Colonic mucosa (tissue), 4 donors: ENCODE measurements at regions not wholly inside any gene's neighbourhood (a gene's known extent, or its start where the extent isn't known, plus 50 kb on each side); places are given as distances from the start of the nearest gene placed in this dataset.
"Not testable (repeated sequence)": the region's sequence is repeated elsewhere in the genome, so short reads cannot be mapped to it uniquely, and the experiment has no call there.

ENCODE experiments used
- DNase-seq: peaks from one replicate; pipeline ENCODE4 v3.0.0-alpha.2; 2020
- H3K27ac ChIP-seq: fragments of 200-600 bp; one replicate; pipeline ENCODE4 v1.8.0; 2021
- H3K27me3 ChIP-seq: fragments of 200-600 bp; one replicate; pipeline ENCODE4 v1.8.0; 2021
- H3K36me3 ChIP-seq: fragments of 200-600 bp; one replicate; pipeline ENCODE4 v1.8.0; 2021
- H3K4me1 ChIP-seq: fragments of 200-600 bp; one replicate; pipeline ENCODE4 v1.8.0; 2021; ENCODE audit warnings: mild to moderate bottlenecking
- H3K4me3 ChIP-seq: fragments of 200-600 bp; one replicate; pipeline ENCODE4 v1.8.0; 2021
- H3K9ac ChIP-seq, 2 donors: one replicate each; pipeline ENCODE4 v1.7.0; 2013; ENCODE audit warnings: control low read depth in 2 of 2, low read depth in 2 of 2, low read length in 2 of 2
- H3K9me3 ChIP-seq: fragments of 200-600 bp; one replicate; pipeline ENCODE4 v1.8.0; 2021
- CTCF ChIP-seq: fragments of 200-600 bp; IDR thresholded peaks from one replicate; pipeline ENCODE4 v1.8.0; 2022; ENCODE audit warnings: antibody characterized with exemption, mild to moderate bottlenecking
- intact Hi-C: fragments of 100-400 bp; cut with DNase I; formaldehyde crosslinking; loops from one replicate; pipeline ENCODE4 v1.14.1; 2022
- donor health status: healthy.
- donor health status: DM: no; HTN: no; CAD: no.
- donor health status: DM: no; HTN: no; CAD: no.

GRCh38 chr18:70709144-70709543, 420.3 kb downstream of the SOCS6 start:
- TF ChIP-seq CTCF: no peak
- no peak for DNase-seq
- Histone ChIP-seq H3K27ac (no peak overlapping the region), H3K4me3 (no peak overlapping the region), H3K9me3 (no peaks in the 10 kb centered on the region), H3K27me3 (no peaks in the 10 kb centered on the region), H3K36me3 (no peaks in the 10 kb centered on the region), H3K9ac (no peak overlapping the region), H3K4me1 (no peaks in the 10 kb centered on the region)
- intact Hi-C loops: no loop called here

GRCh38 chr18:70705831-70706416, 417.1 kb downstream of the SOCS6 start:
- H3K4me1 ChIP-seq: no peaks in the 10 kb centered on the region
- no peak for TF ChIP-seq CTCF
- intact Hi-C loops: no loop called here

GRCh38 chr18:70700496-70700895, 411.7 kb downstream of the SOCS6 start:
- no peaks in the 10 kb centered on the region for H3K4me1 ChIP-seq
- no peak for DNase-seq
- intact Hi-C loops: no loop called here
- H3K9me3 ChIP-seq: no peaks in the 10 kb centered on the region
- no peak overlapping the region for H3K27ac ChIP-seq
- H3K4me3 ChIP-seq: no peak overlapping the region
- no peaks in the 10 kb centered on the region for H3K27me3 ChIP-seq
- no peak overlapping the region for H3K9ac ChIP-seq
- TF ChIP-seq CTCF: no peak
- no peaks in the 10 kb centered on the region for H3K36me3 ChIP-seq

More at GRCh38 chr18:70705831-70706416, 417.1 kb downstream of the SOCS6 start:
- H3K27ac ChIP-seq: no peak overlapping the region
- no peak overlapping the region for H3K4me3 ChIP-seq
- no peak for DNase-seq
- no peaks in the 10 kb centered on the region for H3K27me3 ChIP-seq
- no peaks in the 10 kb centered on the region for H3K36me3 ChIP-seq
- no peaks in the 10 kb centered on the region for H3K9me3 ChIP-seq
- no peak overlapping the region for H3K9ac ChIP-seq

- no peak overlapping the region for H3K4me3 ChIP-seq
- no peak for TF ChIP-seq CTCF
- no peaks in the 10 kb centered on the region for H3K9me3 ChIP-seq
- no peak overlapping the region for H3K27ac ChIP-seq
- H3K36me3 ChIP-seq: no peaks in the 10 kb centered on the region
- no peak for DNase-seq
- no peaks in the 10 kb centered on the region for H3K27me3 ChIP-seq
- no peaks in the 10 kb centered on the region for H3K4me1 ChIP-seq
- intact Hi-C loops: no loop called here
- H3K9ac ChIP-seq: no peak overlapping the region
These were observed 409.7 kb downstream of the SOCS6 start for GRCh38 chr18:70698574-70698973.

GRCh38 chr18:70693246-70693645, 404.4 kb downstream of the SOCS6 start:
- intact Hi-C loops: no loop called here
- no peak overlapping the region for H3K4me3 ChIP-seq
- TF ChIP-seq CTCF: no peak
- H3K27ac ChIP-seq: no peak overlapping the region
- no peaks in the 10 kb centered on the region for H3K9me3 ChIP-seq
- no peak for DNase-seq
- H3K9ac ChIP-seq: no peak overlapping the region
- no peaks in the 10 kb centered on the region for H3K36me3 ChIP-seq
- H3K4me1 ChIP-seq: no peaks in the 10 kb centered on the region
- no peaks in the 10 kb centered on the region for H3K27me3 ChIP-seq

- H3K27me3 ChIP-seq, H3K27ac ChIP-seq, H3K4me3 ChIP-seq, H3K4me1 ChIP-seq, H3K9me3 ChIP-seq, H3K36me3 ChIP-seq, DNase-seq, H3K9ac ChIP-seq, intact Hi-C loops: not testable (repeated sequence)
These were observed 400.9 kb downstream of the SOCS6 start for GRCh38 chr18:70689765-70690164.
